GM12874 (cell line): ENCODE measurements at regions not wholly inside any gene's neighbourhood (a gene's known extent, or its start where the extent isn't known, plus 50 kb on each side); places are given as distances from the start of the nearest gene placed in this dataset.

Source experiments
- CTCF ChIP-seq: IDR thresholded peaks from 2 replicates; pipeline ENCODE4 v1.5.1; 2011; ENCODE audit warnings: low read depth, mild to moderate bottlenecking, control low read depth, low read length, moderate library complexity; ENCODE audit not compliant: insufficient read depth

- TF ChIP-seq CTCF: no peak
These were observed 108.4 kb downstream of the LSM3 start for GRCh38 chr3:14286887-14287500.

GRCh38 chr3:14288177-14288788 lies 109.7 kb downstream of the LSM3 start:
- TF ChIP-seq CTCF: no peak

GRCh38 chr3:14288833-14289451 lies 110.3 kb downstream of the LSM3 start:
- no peak for TF ChIP-seq CTCF

GRCh38 chr3:14289590-14290461 lies 111.2 kb downstream of the LSM3 start:
- TF ChIP-seq CTCF: no peak

- TF ChIP-seq CTCF: no peak
These were observed 111.6 kb upstream of the SLC6A6 start for GRCh38 chr3:14290631-14291385.

- no peak for TF ChIP-seq CTCF
These were observed 107.4 kb upstream of the SLC6A6 start for GRCh38 chr3:14295037-14295436.
